HG03039 (cell line): ENCODE measurements at regions not wholly inside any gene's neighbourhood (a gene's known extent, or its start where the extent isn't known, plus 50 kb on each side); places are given as distances from the start of the nearest gene placed in this dataset.
"Not testable (repeated sequence)": the region's sequence is repeated elsewhere in the genome, so short reads cannot be mapped to it uniquely, and the experiment has no call there.

Experiments
- ATAC-seq: cut with Tn5 transposase; IDR thresholded peaks from one replicate; pipeline ENCODE4 v1.9.1; 2021; ENCODE audit warnings: mild to moderate bottlenecking, moderate library complexity; ENCODE audit not compliant: unreplicated experiment

GRCh38 chr16:47872225-47872624 is 283.6 kb downstream of the ABCC12 start:
- no peak for ATAC-seq

GRCh38 chr16:47866423-47866822 is 289.4 kb downstream of the ABCC12 start:
- no peak for ATAC-seq

- no peak for ATAC-seq
These were observed 290.4 kb downstream of the ABCC12 start for GRCh38 chr16:47865337-47865855.

GRCh38 chr16:47864262-47864661 is 291.5 kb downstream of the ABCC12 start:
- ATAC-seq, result not testable (repeated sequence)

GRCh38 chr16:47861999-47862398 is 293.8 kb downstream of the ABCC12 start:
- no peak for ATAC-seq

GRCh38 chr16:47858333-47858982 is 297.3 kb downstream of the ABCC12 start:
- ATAC-seq, result no peak

- ATAC-seq, result no peak
These were observed 300.4 kb downstream of the ABCC12 start for GRCh38 chr16:47855431-47855830.

GRCh38 chr16:47854737-47855136 is 301.1 kb downstream of the ABCC12 start:
- ATAC-seq, result no peak

GRCh38 chr16:47852991-47853390 is 302.8 kb downstream of the ABCC12 start:
- no peak for ATAC-seq

- ATAC-seq, result no peak
These were observed 304.6 kb downstream of the ABCC12 start for GRCh38 chr16:47851146-47851545.

- ATAC-seq, result no peak
These were observed 306.1 kb downstream of the ABCC12 start for GRCh38 chr16:47849736-47850135.

GRCh38 chr16:47848421-47849109 is 307.2 kb downstream of the ABCC12 start:
- no peak for ATAC-seq

GRCh38 chr16:47847220-47847970 is 308.4 kb downstream of the ABCC12 start:
- ATAC-seq, result no peak

GRCh38 chr16:47834485-47835024 is 321.2 kb downstream of the ABCC12 start:
- ATAC-seq, result no peak

- no peak for ATAC-seq
These were observed 322.0 kb downstream of the ABCC12 start for GRCh38 chr16:47833771-47834170.

GRCh38 chr16:47829850-47830600 is 325.8 kb downstream of the ABCC12 start:
- ATAC-seq, result no peak

GRCh38 chr16:47826070-47826469 is 329.7 kb downstream of the ABCC12 start:
- ATAC-seq, result no peak

GRCh38 chr16:47817048-47817447 is 338.7 kb downstream of the ABCC12 start:
- no peak for ATAC-seq

- ATAC-seq, result no peak
These were observed 339.3 kb downstream of the ABCC12 start for GRCh38 chr16:47816511-47816910.

GRCh38 chr16:47815655-47816054 is 340.1 kb downstream of the ABCC12 start:
- no peak for ATAC-seq

GRCh38 chr16:47811758-47812157 is 344.0 kb downstream of the ABCC12 start:
- ATAC-seq, result not testable (repeated sequence)
